IPS-20b (cell line): ENCODE measurements at regions not wholly inside any gene's neighbourhood (a gene's known extent, or its start where the extent isn't known, plus 50 kb on each side); places are given as distances from the start of the nearest gene placed in this dataset.

Source experiments
- H3K27ac ChIP-seq: one replicate; pipeline ENCODE4 v1.5.1; 2013; ENCODE audit warnings: low read length
- H3K27me3 ChIP-seq: 2 replicates; pipeline ENCODE4 v1.6.1; 2013; ENCODE audit warnings: mild to moderate bottlenecking, low read length, inconsistent platforms; ENCODE audit not compliant: insufficient read depth
- H3K36me3 ChIP-seq: 2 replicates; pipeline ENCODE4 v1.6.1; 2013; ENCODE audit warnings: low read depth, mild to moderate bottlenecking, inconsistent platforms, low read length, moderate library complexity; ENCODE audit not compliant: insufficient read depth
- H3K4me1 ChIP-seq: 2 replicates; pipeline ENCODE4 v1.6.1; 2013; ENCODE audit warnings: mild to moderate bottlenecking, control low read depth, inconsistent platforms, low read length, moderate library complexity; ENCODE audit not compliant: insufficient read depth
- H3K4me3 ChIP-seq: 2 replicates; pipeline ENCODE4 v1.5.1; 2013; ENCODE audit warnings: mild to moderate bottlenecking, low read length, inconsistent platforms
- H3K9ac ChIP-seq: 2 replicates; pipeline ENCODE4 v1.6.1; 2013; ENCODE audit warnings: low read depth, mild to moderate bottlenecking, inconsistent platforms, low read length, moderate library complexity
- H3K9me3 ChIP-seq: 2 replicates; pipeline ENCODE4 v1.6.1; 2013; ENCODE audit warnings: mild to moderate bottlenecking, low read depth, low read length, inconsistent platforms; ENCODE audit not compliant: insufficient read depth

DNA sequence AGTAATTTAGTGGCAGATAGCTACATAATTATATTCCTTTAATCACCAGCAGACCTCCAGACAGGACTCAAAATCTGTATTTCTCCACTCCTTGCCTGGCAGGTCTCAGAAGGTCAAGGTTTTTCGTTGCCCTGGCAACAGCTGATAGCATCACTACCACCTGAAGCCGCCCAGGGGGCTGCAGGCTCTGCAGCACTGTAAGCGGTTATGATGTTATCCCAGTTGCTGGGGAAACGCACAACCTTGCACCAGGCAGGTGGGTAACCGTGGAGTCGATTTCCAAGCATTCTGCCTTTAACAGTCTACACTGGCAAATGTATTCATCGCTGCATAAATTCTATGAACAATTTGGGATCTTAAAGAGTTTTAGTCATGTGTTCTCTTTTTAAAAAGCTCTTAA, 756.3 kb downstream of the NTRK3 start:
- H3K36me3 ChIP-seq: no peaks in the 10 kb centered on the region
- no peaks in the 10 kb centered on the region for H3K9me3 ChIP-seq
- no peak overlapping the region for H3K27ac ChIP-seq
- no peaks in the 10 kb centered on the region for H3K4me1 ChIP-seq
- H3K9ac ChIP-seq: no peak overlapping the region
- H3K27me3 ChIP-seq: no peaks in the 10 kb centered on the region
- H3K4me3 ChIP-seq: no peak overlapping the region

DNA sequence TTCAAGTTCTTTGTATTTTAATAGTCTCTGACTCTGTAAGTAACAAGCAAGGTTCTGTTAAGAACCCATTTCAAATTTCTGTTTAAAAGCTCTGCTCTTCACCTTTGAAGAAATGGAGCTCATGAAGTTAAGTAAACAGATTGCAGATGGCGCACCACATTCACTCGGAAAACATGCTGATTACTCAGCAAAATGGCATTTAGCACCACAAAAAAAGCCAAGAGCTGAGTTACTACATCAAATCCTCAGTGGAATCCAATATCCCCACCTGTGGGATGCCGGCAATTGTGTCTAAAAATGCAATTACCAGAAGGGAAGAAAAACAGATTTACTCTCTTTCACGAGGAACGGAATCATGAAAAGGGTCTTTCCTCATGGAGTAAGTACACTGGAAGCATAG, 758.0 kb downstream of the NTRK3 start:
- no peak overlapping the region for H3K4me3 ChIP-seq
- H3K36me3 ChIP-seq: no peaks in the 10 kb centered on the region
- H3K27ac ChIP-seq: no peak overlapping the region
- no peaks in the 10 kb centered on the region for H3K27me3 ChIP-seq
- no peak overlapping the region for H3K9ac ChIP-seq
- no peaks in the 10 kb centered on the region for H3K9me3 ChIP-seq
- no peaks in the 10 kb centered on the region for H3K4me1 ChIP-seq

DNA sequence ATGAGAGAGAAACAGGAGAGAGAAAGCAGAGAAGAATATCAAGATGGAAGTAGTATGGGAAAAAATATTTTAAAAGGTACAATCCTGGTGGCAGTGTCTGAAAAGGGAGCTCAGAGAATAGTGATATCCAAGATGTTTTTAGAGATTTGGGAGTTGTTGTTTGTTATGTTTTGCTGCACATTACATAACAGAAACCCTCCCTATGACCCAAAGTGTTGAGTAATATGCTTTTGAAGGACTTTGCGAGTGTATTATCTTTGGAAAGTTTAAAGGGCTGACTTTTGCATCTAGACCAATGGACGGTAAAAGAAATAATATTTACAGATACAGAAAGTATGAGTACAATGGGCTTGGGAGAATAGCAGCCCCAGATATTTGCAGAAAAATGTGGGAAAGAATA, 759.7 kb downstream of the NTRK3 start:
- H3K27me3 ChIP-seq: no peaks in the 10 kb centered on the region
- no peak overlapping the region for H3K9ac ChIP-seq
- no peaks in the 10 kb centered on the region for H3K36me3 ChIP-seq
- H3K9me3 ChIP-seq: no peaks in the 10 kb centered on the region
- no peak overlapping the region for H3K4me3 ChIP-seq
- no peaks in the 10 kb centered on the region for H3K4me1 ChIP-seq
- H3K27ac ChIP-seq: no peak overlapping the region

DNA sequence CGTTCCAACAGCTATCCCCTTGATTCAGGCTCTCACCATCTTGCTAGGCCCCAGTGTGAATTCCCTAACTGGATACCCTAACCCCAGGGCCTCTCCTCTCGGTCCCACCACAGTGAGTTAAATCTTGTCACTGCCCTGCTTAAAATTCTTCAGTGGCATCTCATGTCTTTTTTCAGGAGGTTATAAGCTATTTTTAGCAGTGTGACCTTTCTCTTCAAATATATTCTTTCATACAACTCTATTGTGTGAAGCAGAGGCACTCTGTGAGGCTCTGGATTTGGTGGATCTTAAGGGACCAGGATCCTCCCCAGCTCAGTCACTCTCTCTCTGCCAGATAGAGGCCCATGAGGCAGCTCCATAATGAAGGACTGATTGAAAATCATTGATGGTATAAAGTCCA, 760.4 kb downstream of the NTRK3 start:
- Histone ChIP-seq H3K4me3 (no peak overlapping the region), H3K27me3 (no peaks in the 10 kb centered on the region), H3K27ac (no peak overlapping the region), H3K4me1 (no peaks in the 10 kb centered on the region), H3K36me3 (no peaks in the 10 kb centered on the region), H3K9ac (no peak overlapping the region), H3K9me3 (no peaks in the 10 kb centered on the region)

DNA sequence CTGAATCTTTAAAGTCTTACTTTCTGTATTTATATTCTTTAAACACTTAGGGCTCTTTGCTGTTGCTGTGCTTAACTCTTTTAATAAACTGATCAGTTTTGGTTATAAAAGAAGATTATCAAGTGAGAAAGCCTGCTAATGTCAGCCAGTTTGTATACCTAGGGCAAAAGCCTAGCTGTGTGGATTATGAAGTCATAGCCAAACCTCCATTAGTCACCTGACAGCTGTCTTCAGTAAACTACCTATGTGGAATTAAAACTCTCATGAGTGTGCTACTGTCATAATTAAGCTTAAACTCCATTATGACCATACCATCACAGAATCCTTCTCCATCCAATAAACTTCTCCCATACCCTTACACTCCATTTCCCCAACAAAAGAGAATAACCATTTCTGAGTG, 762.7 kb downstream of the NTRK3 start:
- Histone ChIP-seq H3K4me3 (no peak overlapping the region), H3K9ac (no peak overlapping the region), H3K9me3 (no peaks in the 10 kb centered on the region), H3K4me1 (no peaks in the 10 kb centered on the region), H3K36me3 (no peaks in the 10 kb centered on the region), H3K27ac (no peak overlapping the region), H3K27me3 (no peaks in the 10 kb centered on the region)

DNA sequence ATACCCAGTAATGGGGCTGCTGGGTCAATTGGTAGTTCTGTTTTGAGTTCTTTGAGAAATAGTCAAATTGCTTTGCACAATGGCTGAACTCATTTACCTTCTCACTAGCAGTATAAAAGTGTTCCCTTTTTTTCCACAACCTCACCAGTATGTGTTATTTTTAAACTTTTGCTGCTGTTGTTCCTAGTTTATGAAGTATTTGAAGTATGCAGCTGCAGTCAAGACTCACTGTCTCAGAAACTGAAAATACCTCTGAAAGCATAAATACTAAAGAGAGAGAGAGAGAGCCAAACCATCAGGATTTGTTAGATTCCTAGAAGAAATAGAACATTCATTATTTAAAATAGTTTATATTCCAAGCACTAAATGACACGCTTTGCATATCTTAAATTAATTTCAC, 764.2 kb downstream of the NTRK3 start:
- H3K36me3 ChIP-seq: no peaks in the 10 kb centered on the region
- no peaks in the 10 kb centered on the region for H3K4me1 ChIP-seq
- no peak overlapping the region for H3K9ac ChIP-seq
- H3K4me3 ChIP-seq: no peak overlapping the region
- no peaks in the 10 kb centered on the region for H3K27me3 ChIP-seq
- no peak overlapping the region for H3K27ac ChIP-seq
- no peaks in the 10 kb centered on the region for H3K9me3 ChIP-seq

DNA sequence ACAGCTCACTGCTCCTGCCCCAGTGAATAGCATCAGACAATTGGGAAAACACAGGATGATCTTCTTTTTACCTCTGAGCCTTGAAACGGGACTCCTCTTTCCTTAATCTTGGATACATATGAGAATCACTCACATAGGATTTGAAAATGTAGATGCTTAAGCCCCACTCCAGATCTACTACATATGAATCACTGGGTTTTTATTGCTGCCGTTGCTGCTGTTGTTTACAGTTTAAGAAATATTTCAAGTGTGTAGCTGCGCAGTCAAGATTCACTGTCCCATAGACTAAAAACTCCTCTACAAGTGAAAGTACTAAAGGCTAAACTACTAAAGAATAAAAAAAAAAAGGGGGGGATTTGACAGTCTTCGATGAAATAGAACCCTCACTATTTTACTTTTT, 765.9 kb downstream of the NTRK3 start:
- Histone ChIP-seq H3K27ac (no peak overlapping the region), H3K9me3 (no peaks in the 10 kb centered on the region), H3K27me3 (no peaks in the 10 kb centered on the region), H3K9ac (no peak overlapping the region), H3K4me1 (no peaks in the 10 kb centered on the region), H3K4me3 (no peak overlapping the region), H3K36me3 (no peaks in the 10 kb centered on the region)

DNA sequence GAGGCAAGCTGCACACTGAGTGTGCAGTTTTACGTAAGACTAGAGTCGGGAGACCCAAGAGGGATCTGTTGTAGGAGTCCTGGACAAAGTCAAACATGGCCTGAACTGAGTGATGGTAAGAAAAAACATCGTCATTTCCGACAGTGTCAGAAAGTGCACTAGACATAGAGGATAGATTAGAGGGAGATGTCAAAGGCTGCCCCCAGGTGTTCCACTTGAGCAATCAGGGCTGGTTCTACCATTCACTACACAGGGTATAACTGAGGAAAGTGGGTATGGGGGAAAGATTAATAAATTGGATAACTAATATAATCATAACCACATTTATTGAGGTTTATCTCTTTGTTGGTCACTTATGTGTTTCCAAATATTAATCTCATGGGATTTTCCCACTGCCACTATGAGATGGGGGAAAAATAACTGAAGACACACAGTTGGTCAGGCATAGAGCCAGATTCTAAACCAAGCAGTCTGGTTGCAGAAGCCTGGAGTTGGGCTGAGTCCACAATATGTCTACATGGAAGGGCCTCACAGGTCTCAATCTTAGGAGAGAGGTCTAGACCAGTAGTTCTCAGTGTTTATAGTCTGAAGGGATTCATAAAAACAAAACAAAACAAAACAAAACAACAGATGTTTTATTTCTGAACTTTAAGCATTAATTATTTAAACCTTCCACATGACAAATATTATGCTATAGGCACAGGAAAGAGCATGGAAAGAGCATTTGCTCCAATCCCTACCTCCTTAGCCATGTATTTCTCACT, 766.5 kb downstream of the NTRK3 start:
- Histone ChIP-seq H3K36me3 (no peaks in the 10 kb centered on the region), H3K9me3 (no peaks in the 10 kb centered on the region), H3K4me1 (no peaks in the 10 kb centered on the region), H3K27me3 (no peaks in the 10 kb centered on the region), H3K27ac (no peak overlapping the region), H3K9ac (no peak overlapping the region), H3K4me3 (no peak overlapping the region)

DNA sequence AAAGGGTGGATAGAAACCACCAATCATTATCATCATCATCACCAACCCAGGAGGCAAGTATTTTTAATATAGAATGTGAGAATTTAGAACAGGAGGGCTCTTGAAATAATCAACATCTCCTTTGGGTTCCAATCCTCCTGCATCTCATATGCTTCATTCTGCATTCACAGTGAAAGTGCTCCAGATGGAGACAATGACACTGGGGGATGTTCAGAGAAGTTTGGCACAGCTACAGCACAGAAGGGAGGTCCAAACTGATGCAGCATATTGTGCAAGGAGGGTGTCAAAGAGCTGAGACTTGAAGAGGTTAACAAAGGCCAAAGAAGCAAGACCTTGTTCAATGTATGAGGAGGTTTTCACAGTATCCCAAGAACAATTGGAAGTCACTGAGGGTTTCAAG, 767.1 kb downstream of the NTRK3 start:
- no peak overlapping the region for H3K27ac ChIP-seq

DNA sequence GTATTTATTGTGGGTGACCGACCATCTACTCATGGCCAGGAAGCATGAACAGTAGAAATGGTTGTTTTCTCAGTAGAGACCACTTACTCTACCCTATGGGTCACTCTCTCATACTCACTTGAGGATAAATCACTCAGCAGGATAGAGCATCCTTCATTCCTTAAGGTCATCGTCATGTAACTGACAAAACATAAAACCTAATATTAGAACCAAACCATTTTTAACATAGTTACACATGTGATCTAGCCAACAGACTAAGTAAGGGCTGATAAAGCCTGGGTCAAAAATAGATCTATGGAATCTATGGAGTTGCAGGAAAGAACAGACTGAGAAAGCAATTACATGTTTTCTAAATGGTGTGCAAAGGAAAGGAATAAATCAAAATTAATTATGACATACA, 769.1 kb downstream of the NTRK3 start:
- Histone ChIP-seq H3K9ac (no peak overlapping the region), H3K9me3 (no peaks in the 10 kb centered on the region; the same call in 1 of the 2 replicates), H3K27me3 (no peaks in the 10 kb centered on the region), H3K27ac (no peak overlapping the region), H3K4me1 (no peaks in the 10 kb centered on the region), H3K4me3 (no peak overlapping the region), H3K36me3 (no peaks in the 10 kb centered on the region)

More for the DNA sequence above, 767.1 kb downstream of the NTRK3 start:
- H3K36me3 ChIP-seq: no peaks in the 10 kb centered on the region
- no peak overlapping the region for H3K9ac ChIP-seq
- no peak overlapping the region for H3K4me3 ChIP-seq
- no peaks in the 10 kb centered on the region for H3K27me3 ChIP-seq
- no peaks in the 10 kb centered on the region for H3K4me1 ChIP-seq
- H3K9me3 ChIP-seq: no peaks in the 10 kb centered on the region; the same call in 1 of the 2 replicates

DNA sequence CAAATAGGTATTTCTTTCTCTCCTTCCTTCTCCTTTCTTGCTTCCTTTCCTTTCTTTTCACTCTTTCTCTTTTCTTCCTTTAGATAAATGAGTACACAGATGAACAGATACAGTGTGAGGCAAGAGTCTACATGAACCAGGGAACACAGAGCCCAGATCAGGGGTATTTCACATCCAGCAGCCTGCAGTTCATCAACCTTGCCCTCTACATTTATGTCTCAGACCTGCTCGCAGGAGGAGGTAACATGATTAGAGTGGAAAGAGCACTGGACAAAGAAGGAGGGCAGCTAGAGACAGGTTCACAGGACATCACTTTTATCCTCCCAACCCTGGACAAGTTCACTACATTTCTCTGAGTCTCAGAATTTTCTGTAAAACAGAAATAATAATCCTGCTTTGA, 773.1 kb downstream of the NTRK3 start:
- no peaks in the 10 kb centered on the region; the same call in 1 of the 2 replicates for H3K9me3 ChIP-seq
- no peaks in the 10 kb centered on the region for H3K36me3 ChIP-seq
- no peaks in the 10 kb centered on the region for H3K4me1 ChIP-seq
- no peak overlapping the region for H3K4me3 ChIP-seq
- H3K9ac ChIP-seq: no peak overlapping the region
- no peaks in the 10 kb centered on the region for H3K27me3 ChIP-seq
- H3K27ac ChIP-seq: no peak overlapping the region

DNA sequence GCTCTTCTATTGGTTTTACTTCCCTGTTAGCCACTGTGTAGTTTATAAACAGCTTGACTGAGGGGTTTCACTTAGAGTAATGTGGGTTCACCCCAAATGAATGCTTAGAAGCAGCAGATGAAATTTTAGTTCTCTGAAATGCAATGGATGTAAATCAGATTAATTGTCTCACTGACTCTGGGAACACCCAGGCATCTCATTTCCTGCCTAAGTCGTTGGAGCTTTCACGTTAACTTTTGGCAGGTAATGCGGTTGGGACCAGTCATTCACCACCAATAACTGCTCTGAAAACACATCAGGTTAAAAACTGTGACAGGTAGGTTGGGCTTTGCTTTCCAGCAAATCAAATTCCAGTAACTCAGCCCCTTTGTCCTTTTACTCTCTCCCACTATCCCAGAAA, 775.4 kb downstream of the NTRK3 start:
- H3K36me3 ChIP-seq: no peaks in the 10 kb centered on the region
- no peaks in the 10 kb centered on the region; the same call in 1 of the 2 replicates for H3K9me3 ChIP-seq
- H3K4me3 ChIP-seq: no peak overlapping the region
- no peak overlapping the region for H3K27ac ChIP-seq
- H3K4me1 ChIP-seq: peaks cover 6% of the 10 kb centered on the region; the same call in 1 of the 2 replicates
- no peak overlapping the region for H3K9ac ChIP-seq
- no peaks in the 10 kb centered on the region for H3K27me3 ChIP-seq
